NCI-H748 (cell line): ENCODE measurements at regions not wholly inside any gene's neighbourhood (a gene's known extent, or its start where the extent isn't known, plus 50 kb on each side); places are given as distances from the start of the nearest gene placed in this dataset.
"Not testable (repeated sequence)": the region's sequence is repeated elsewhere in the genome, so short reads cannot be mapped to it uniquely, and the experiment has no call there.

ENCODE experiments used
- DNase-seq: peaks from one replicate; lab custom pipeline; 2025; ENCODE audit not compliant: unreplicated experiment; lab: John Stamatoyannopoulos, UW

DNA sequence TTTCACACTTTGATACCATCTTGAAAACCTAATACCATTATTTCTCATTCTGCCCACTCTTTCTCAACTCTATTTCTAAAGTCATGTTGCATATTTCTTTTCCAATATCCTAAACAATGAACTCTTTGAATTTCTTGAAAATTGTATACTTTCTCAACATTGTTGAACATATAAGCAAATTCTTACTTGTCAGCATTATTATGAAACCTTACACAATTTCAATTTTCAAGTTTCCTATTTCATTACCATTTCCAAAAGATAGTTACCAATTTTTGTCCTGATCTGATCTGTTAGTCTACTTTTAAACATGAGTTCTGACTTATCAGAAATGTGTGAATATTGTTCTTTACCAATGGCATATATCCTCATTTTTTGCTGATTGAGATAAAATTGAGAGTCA lies 806.3 kb upstream of the IGFBP7 start:
- DNase-seq: no peak

DNA sequence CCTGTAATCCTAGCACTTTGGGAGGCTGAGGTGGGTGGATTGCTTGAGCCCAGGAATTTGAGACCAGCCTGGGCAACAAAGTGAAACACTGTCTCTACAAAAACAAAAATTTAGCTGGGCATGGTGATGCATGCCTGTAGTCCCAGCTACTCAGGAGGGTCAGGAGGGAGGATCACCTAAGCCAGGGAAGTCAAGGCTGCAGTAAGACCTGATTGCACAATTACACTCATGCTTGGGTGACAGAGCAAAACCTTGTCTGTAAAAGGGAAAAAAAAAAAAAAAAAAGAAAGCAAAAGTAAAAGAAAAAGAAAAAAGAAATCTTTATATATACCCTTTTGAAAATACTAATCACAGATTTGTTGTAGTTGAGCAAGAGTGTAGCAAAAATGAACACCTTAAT lies 801.0 kb upstream of the IGFBP7 start:
- no peak for DNase-seq

GRCh38 chr4:57910151-57910550 lies 800.0 kb upstream of the IGFBP7 start:
- DNase-seq: no peak

DNA sequence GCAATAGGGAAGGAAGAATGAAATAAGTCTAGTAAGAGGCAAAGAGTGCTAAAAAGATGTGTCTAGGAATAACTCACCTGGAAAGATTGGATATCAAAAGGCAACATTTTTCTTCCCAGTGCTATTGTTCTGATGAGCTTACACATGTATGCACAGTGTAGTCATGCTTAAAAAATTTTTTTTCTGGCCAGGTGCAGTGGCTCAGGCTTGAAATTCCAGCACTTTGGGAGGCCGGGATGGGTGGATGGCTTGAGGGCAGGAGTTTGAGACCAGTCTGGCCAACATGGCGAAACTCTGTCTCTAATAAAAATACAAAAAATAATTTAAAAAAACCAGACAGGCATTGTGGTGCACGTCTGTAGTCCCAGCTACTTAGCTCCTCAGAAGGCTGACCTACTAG lies 795.8 kb upstream of the IGFBP7 start:
- DNase-seq: no peak

- DNase-seq: no peak
These were observed 766.9 kb upstream of the IGFBP7 start for GRCh38 chr4:57877047-57877458.

GRCh38 chr4:57875829-57876392 lies 765.7 kb upstream of the IGFBP7 start:
- no peak for DNase-seq

DNA sequence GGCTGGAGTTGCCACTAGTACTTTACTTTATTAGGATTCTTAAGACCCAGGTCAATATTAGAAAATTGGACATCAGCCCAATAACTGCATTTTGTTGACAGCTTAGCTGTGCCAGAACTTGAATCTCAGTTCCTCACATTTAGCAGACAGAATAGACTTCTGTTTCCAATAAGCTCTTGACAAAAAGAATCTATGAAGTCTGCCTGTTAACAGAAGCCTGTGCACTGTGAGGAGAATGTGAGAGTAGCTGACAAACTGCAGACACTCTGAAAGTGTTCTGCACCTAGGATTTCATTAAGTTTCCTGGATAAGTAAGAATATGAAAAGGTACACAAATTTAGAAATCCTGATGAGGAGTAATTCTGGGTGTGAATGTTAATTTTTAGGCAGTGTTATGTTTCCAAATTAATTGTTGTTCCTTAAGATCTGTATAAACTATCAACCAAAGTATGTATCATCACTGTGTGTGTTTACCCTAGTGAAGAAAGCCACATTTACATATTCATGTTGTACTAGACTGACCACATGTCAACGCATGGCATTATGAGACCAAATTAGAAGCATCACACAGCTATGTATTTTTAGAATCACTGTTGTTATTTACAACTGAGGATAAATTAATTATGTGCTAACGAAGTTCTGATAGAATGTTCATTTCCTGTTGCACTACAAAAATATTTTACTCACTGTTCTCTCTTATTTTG lies 756.4 kb upstream of the IGFBP7 start:
- no peak for DNase-seq

GRCh38 chr4:57865264-57865663 lies 755.1 kb upstream of the IGFBP7 start:
- DNase-seq: no peak

GRCh38 chr4:57854748-57855147 lies 744.6 kb upstream of the IGFBP7 start:
- no peak for DNase-seq

- no peak for DNase-seq
These were observed 740.0 kb upstream of the IGFBP7 start for GRCh38 chr4:57850141-57850540.

- DNase-seq: no peak
These were observed 721.9 kb upstream of the IGFBP7 start for GRCh38 chr4:57832083-57832482.

DNA sequence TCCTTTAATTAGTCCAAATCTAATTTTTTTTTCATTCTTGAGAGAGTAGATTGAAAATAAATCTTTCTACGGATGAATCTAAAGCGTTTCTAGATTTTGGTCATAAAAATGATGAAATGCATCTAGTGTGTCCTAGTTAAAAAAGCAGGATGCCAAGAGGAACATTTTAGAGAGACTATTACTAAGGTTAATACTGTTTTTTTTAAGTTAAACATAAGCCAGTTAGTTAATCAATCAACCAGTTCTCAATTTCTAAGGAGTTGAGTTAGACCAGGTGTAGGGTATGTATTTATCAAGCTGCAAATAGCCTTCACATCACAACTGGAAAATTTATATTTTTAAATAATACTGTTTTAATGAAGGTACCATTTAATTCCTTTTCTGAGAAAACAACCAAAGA lies 679.5 kb upstream of the IGFBP7 start:
- no peak for DNase-seq

DNA sequence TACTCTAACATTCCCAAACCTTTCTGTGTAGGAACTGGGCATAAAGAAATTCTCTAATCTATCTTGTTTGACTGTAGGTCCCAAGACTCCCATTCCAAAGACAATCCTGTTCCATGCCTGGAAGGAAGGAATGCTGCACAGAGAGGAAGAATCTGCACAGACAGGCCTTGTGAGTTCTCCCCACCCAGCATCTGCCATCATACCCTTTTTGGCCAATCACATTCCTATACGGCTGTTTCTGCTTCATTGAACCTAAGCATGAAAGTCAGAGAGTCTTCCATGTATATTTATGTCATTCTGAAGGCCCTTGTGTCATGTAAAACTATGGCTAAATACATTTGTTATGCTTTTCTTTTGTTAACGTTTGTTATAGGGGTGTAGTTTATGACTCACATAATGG lies 667.7 kb upstream of the IGFBP7 start:
- no peak for DNase-seq

- no peak for DNase-seq
These were observed 664.5 kb upstream of the IGFBP7 start for GRCh38 chr4:57774681-57775080.

GRCh38 chr4:57774171-57774570 lies 664.0 kb upstream of the IGFBP7 start:
- no peak for DNase-seq

DNA sequence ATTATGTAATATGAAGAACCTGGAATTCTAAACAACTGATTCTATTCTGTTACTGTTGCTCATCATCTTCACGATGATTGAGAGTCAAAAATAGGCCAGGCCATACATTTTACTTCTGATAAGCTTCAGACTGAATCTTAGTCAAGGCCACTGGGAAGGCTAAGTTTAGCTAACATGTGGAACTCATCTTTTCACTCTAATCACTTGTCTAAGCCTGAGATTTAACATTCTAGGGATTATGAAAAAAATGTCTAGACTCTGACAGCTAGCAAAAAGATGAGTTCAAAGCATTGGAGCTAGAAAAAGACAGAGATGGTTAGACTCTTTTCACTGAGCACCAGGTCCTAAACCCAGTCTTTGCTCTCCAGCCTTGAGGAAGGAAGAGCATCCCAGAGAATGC lies 656.2 kb upstream of the IGFBP7 start:
- DNase-seq: no peak

DNA sequence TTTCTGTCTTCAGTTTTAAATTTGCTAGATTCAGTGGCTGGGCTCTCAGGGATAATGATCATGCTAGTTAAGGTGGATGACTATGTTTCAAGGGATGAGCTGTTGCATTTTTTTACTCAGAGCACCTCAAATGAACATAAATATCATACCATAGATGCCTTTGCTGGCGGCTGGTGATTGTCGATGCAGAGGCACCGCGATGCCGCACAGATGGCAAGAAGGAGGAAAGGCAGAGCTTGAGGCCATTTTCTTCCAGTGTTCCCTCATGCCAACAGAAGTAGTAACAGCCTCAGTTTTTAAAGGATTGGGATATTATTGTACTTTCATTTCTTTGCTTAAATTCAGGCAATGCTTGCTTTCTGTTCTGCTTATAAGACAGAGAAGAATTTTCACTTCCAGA lies 654.7 kb upstream of the IGFBP7 start:
- DNase-seq: no peak

GRCh38 chr4:57763070-57763469 lies 652.9 kb upstream of the IGFBP7 start:
- DNase-seq: no peak

DNA sequence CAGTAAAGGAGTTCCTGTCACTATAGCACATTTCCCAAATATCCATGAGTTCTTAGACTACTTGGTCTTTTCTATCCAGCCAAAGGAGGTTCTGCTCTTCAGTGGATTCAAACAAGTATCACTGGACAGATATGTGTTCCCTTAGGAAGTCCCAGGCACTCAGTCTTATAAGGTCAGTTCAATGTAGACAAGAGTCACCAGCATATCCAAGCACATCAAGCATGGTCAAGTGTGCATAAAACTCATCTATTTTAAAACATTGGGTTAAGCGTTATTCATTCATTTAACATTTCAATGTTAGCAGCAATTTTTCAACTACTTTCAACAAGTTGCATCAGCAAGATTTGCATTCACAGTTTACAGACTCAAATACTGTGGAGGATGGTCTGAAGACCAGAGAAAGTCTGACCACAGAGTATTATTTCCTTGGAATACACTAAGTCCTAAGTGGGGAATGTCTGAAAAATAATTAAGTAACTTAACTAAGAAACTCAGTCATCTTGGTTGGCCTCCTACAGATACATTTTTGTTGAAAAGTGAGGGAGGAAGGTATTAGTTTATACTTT lies 630.5 kb upstream of the IGFBP7 start:
- no peak for DNase-seq

DNA sequence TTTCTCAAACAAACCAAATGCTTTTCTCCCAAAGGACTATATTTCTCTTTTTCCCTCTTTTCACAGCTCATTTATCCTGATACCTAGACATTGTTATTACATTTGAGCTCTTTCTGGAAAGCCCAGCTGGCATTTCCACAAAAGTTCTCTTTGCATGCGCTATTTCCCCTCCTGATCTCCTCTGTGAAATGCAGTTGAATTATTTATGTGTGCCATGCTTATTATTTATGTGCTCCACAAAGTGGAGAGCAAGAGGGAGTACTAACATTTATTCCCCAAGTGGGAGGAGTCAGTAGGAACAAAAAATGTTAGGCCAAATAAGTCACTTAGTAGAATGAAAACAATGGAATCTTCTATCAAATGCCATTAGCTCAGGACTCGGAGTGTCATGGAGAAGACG lies 626.6 kb upstream of the IGFBP7 start:
- DNase-seq: no peak

DNA sequence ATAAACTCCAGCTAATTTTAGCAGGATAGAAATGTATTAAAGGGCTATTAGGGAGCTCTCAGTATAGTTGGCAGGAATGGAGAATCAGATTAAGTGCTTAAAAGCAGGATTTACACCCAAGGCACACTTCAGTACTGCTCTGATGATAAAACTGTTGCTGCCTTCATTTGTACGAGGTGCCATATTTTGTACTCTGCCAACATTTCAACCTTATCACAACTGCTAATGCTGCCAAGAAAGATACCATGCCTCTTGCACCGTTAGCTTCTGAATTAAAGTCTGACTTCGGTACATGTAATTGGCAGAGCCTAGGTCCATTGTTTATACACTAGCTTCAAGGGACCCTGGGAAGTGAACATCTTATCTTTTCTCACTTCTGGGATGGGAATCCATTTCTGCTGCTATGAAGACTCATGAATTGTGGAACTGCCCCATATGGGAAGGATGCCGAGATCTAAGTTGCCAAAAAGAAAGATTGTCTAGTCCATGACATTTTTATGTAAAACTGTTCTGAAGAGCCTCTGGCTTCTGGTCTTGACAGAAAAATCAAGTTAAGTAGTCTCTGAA lies 624.0 kb upstream of the IGFBP7 start:
- DNase-seq: no peak

DNA sequence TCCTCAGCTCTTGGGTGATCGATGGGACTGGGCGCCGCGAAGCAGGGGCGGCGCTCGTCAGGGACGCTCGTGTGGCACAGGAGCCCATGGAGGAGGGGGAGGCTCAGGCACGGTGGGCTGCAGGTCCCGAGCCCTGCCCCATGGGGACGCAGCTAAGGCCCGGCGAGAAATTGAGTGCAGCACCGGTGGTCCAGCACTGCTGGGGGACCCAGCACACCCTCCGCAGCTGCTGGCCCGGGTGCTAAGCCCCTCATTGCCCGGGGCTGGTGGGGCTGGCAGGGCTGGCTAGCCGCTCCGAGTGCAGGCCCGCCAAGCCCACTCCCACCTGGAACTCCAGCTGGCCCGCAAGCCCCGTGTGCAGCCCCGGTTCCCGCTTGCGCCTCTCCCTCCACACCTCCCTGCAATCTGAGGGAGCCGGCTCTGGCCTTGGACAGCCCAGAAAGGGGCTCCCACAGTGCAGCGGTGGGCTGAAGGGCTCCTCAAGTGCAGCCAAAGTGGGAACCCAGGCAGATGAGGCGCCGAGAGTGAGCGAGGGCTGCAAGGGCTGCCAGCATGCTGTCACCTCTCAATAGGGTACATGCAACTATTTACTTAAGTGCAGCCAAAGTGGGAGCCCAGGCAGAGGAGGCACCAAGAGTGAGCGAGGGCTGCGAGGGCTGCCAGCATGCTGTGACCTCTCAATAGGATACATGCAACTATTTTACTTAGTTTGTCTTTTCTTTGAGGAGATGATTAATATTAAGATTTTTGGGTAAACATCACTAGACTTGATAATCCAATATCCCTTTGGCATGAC lies 619.8 kb upstream of the IGFBP7 start:
- DNase-seq: not testable (repeated sequence)
